Heart right ventricle (tissue), 16 donors: ENCODE measurements at regions not wholly inside any gene's neighbourhood (a gene's known extent, or its start where the extent isn't known, plus 50 kb on each side); places are given as distances from the start of the nearest gene placed in this dataset.
"Not testable (repeated sequence)": the region's sequence is repeated elsewhere in the genome, so short reads cannot be mapped to it uniquely, and the experiment has no call there.

Experiments
- ATAC-seq, 8 donors: fragments of 200-7000 bp; cut with Tn5 transposase; one replicate each; pipeline ENCODE4 v1.9.1; 2020; ENCODE audit warnings: mild to moderate bottlenecking in 8 of 8, moderate library complexity in 8 of 8, moderate number of reproducible peaks in 1 of 8
- DNase-seq, 2 donors: peaks; one replicate each; pipeline ENCODE4 v3.0.0-alpha.2; 2020
- H3K27ac ChIP-seq, 10 donors: fragments of 200-600 bp; sonication (generic) in 2 of 10; one replicate each; pipeline versions ENCODE4 v1.5.0 to v1.8.0; 2020 to 2022; ENCODE audit warnings: mild to moderate bottlenecking in 3 of 10
- H3K27me3 ChIP-seq, 7 donors: fragments of 200-600 bp; one replicate each; pipeline ENCODE4 v1.8.0; 2021 to 2022; ENCODE audit warnings: mild to moderate bottlenecking in 2 of 7
- H3K36me3 ChIP-seq, 9 donors: fragments of 200-600 bp; sonication (generic) in 1 of 9; one replicate each; pipeline versions ENCODE4 v1.5.0 to v1.8.0; 2020 to 2022; ENCODE audit warnings: mild to moderate bottlenecking in 2 of 9
- H3K4me1 ChIP-seq, 9 donors: fragments of 200-600 bp; sonication (generic) in 1 of 9; one replicate each; pipeline versions ENCODE4 v1.5.0 to v1.8.0; 2020 to 2022; ENCODE audit warnings: mild to moderate bottlenecking in 4 of 9
- H3K4me3 ChIP-seq, 10 donors: fragments of 200-600 bp; sonication (generic) in 2 of 10; one replicate each; pipeline versions ENCODE4 v1.5.0 to v1.8.0; 2020 to 2022; ENCODE audit warnings: mild to moderate bottlenecking in 7 of 10, moderate library complexity in 2 of 10
- H3K9me3 ChIP-seq, 11 donors: fragments of 200-600 bp in 10 of 11; sonication (generic) in 2 of 11; one replicate each; pipeline versions ENCODE4 v1.5.0 to v1.8.0; 2013 to 2022; ENCODE audit warnings: mild to moderate bottlenecking in 2 of 11, control low read depth in 1 of 11, moderate library complexity in 1 of 11
- WGBS, 2 donors: extraction: QIAGEN DNeasy Blood & Tissue Kit; methylation state at CpG; one replicate each; pipeline ENCODE4 v1.1.7; 2013; ENCODE audit warnings: inconsistent platforms in 1 of 2; 5-methylcytosine and 5-hydroxymethylcytosine counted together
- intact Hi-C, 10 donors: fragments of 100-400 bp; cut with DNase I; formaldehyde crosslinking; loops; one replicate each; pipeline versions ENCODE4 v1.11.1 to v1.14.2; 2022
- TF ChIP-seq, protein P1 (sequence below), 9 donors: fragments of 200-600 bp; sonication (generic) in 2 of 9; IDR thresholded peaks; one replicate each; pipeline versions ENCODE4 v1.5.0 to v1.8.0; 2021 to 2022; ENCODE audit warnings: antibody characterized with exemption in 9 of 9, mild to moderate bottlenecking in 5 of 9, moderate library complexity in 1 of 9
- donor health status: Arrhythmogenic right ventricular cardiomyopathy.
- donor health status: ischemic (EF 13 %, LVEDD 7.1; RV severe dilation, severe dysfunction).
- donor health status: healthy with polysubstance abuse.
- donor health status: DM: no; HTN: yes; CAD: no.
- donor health status: DM: no; HTN: no; CAD: no.
- donor health status: ischemic (EF 25% LVEDD 6.9; RV normal size, moderate dysfunction).
- donor health status: ischemic (EF 25% LVEDD 5.7; RV mildly dilated, moderate dysfunction).
- donor health status: healthy.
- donor health status: DM: yes; HTN: yes; CAD: no.
- donor health status: Ischemic cardiomyopathy.
- donor health status: ischemic (EF 35%, LVEDD 5.7; RV mildly dilated, moderate dysfunction).
- donor health status: nonischemic (EF 11% LVEDD 7.7; RV severe dilation, severe dysfunction).
- donor health status: DM: yes; HTN: yes; CAD: no.
- donor health status: PGD.
- donor health status: ischemic (EF 29% LVEDD 5.4; RV normal size, mild dysfunction).
- donor health status: nonischemic (EF 23%, LVEDD 6.1; RV moderate dilation, normal function).

DNA sequence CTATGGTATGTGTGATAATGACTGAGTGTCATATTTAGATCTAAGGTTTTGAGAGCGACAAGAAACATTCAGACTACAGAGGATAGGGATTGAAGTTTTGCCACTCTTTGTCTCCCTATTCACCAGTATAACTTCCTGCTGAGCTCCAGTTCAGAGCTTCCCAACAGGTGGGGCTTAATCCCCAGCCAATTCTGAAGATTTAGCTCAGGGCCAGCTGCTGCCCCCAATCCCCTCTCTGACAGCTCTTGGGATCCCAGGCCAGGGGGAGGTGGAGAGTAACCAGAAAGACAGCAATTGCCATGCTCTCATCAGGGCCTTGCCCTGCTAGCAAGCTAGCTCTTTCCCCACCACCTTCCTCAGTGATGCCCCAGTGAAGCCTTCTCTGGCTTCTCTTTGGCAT is 57.8 kb downstream of the TRIL start:
- peaks cover 0 to 6% (median 0%) of the 10 kb centered on the region in 9 donors for H3K4me1 ChIP-seq
- no peak overlapping the region for H3K4me3 ChIP-seq
- TF ChIP-seq, protein P1, sequence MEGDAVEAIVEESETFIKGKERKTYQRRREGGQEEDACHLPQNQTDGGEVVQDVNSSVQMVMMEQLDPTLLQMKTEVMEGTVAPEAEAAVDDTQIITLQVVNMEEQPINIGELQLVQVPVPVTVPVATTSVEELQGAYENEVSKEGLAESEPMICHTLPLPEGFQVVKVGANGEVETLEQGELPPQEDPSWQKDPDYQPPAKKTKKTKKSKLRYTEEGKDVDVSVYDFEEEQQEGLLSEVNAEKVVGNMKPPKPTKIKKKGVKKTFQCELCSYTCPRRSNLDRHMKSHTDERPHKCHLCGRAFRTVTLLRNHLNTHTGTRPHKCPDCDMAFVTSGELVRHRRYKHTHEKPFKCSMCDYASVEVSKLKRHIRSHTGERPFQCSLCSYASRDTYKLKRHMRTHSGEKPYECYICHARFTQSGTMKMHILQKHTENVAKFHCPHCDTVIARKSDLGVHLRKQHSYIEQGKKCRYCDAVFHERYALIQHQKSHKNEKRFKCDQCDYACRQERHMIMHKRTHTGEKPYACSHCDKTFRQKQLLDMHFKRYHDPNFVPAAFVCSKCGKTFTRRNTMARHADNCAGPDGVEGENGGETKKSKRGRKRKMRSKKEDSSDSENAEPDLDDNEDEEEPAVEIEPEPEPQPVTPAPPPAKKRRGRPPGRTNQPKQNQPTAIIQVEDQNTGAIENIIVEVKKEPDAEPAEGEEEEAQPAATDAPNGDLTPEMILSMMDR (IDR thresholded peaks at IDR 0.05), result no peak
- peaks cover 0 to 3% (median 0%) of the 10 kb centered on the region in 11 donors for H3K9me3 ChIP-seq
- no peaks in the 10 kb centered on the region for H3K27me3 ChIP-seq
- ATAC-seq (no peak), DNase-seq (no peak)
- no peaks in the 10 kb centered on the region for H3K36me3 ChIP-seq
- no peak overlapping the region for H3K27ac ChIP-seq
- intact Hi-C loops, result no loop called here
- 88 to 97% methylated on average over 1 of the region's 1 CpG for WGBS, 2 donors

DNA sequence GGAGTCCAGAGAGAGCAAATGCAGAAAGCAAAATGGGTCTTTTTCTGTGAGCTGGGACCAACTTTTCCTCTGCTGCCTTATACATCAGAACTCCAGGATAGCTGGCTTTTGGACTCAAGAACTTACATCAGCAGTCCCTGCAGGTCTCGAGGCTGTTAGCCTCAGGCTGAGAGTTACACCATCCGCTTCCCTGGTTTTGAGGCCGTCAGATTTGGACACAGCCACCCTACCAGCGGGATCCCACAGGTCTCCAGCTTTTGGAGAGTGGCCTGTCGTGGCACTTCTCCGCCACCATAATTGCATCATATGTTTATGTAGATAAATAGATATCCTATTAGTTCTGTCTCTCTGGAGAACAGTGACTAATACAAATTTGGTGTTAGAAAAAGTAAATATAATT is 64.2 kb downstream of the TRIL start:
- H3K27me3 ChIP-seq, result peaks cover 0 to 8% (median 0%) of the 10 kb centered on the region in 7 donors
- no peaks in the 10 kb centered on the region for H3K4me1 ChIP-seq
- H3K36me3 ChIP-seq, result no peaks in the 10 kb centered on the region
- no peak for DNase-seq
- peaks cover 0 to 3% (median 0%) of the 10 kb centered on the region in 11 donors for H3K9me3 ChIP-seq
- 89 to 91% methylated on average over 6 of the region's 6 CpGs for WGBS, 2 donors
- H3K4me3 ChIP-seq, result no peak overlapping the region
- TF ChIP-seq, protein P1 (IDR thresholded peaks at IDR 0.05), result no peak
- ATAC-seq, result no peak
- H3K27ac ChIP-seq, result no peak overlapping the region
- intact Hi-C loops, result no loop called here

DNA sequence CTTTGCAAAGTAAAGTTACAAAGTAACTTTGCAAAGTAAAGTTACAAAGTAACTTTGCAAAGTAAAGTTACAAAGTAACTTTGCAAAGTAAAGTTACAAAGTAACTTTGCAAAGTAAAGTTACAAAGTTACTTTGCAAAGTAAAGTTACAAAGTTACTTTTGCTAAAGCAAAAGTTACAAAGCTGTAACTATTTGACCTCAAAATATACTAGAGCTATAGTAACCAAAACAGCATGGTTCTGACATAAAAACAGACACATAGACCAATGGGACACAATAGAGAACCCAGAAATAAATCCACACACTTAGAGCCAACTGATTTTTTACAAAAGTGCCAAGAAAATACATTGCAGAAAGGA is 66.3 kb downstream of the TRIL start:
- H3K4me3 ChIP-seq, DNase-seq, H3K9me3 ChIP-seq, intact Hi-C loops, H3K27ac ChIP-seq, ATAC-seq, H3K36me3 ChIP-seq, H3K4me1 ChIP-seq: not testable (repeated sequence)
- peaks cover 0 to 11% (median 0%) of the 10 kb centered on the region in 7 donors for H3K27me3 ChIP-seq

DNA sequence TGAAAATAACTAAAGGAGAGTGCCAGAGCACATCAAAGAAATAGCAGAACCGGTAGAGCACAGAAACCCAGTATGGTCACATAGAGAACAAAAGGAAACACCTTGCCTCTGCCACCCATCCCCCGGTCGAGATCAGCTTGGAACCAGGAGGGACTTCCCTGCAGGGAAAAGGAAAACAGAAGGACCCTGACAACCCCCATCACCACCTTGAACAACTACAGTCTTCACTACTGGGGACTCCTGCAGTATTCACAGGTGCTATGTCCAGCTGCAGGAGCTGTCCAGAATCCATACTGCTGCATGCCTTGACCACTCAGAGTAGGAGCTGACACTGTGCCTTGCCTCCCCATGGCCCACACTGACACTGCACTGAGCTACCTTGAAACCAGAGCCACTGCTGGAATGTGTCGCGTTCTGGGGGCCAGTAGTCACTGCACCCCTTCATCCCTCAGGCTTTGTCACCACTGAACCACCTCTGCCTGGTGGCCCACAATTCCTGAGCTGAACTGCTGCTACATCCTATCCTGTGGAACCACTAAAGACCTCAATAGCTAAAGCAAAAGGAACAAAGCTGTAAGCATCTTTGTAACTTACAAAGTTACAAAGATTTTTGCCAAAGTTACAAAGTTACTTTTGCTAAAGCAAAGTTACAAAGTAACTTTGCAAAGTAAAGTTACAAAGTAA is 66.8 kb downstream of the TRIL start:
- Histone ChIP-seq H3K36me3 (no peaks in the 10 kb centered on the region), H3K27ac (no peak overlapping the region), H3K4me3 (no peak overlapping the region), H3K9me3 (peaks cover 0 to 9% (median 0%) of the 10 kb centered on the region in 11 donors), H3K4me1 (no peaks in the 10 kb centered on the region), H3K27me3 (peaks cover 0 to 11% (median 0%) of the 10 kb centered on the region in 7 donors)
- 50 to 51% methylated on average over 5 of the region's 5 CpGs for WGBS, 2 donors
- intact Hi-C loops, result no loop called here
- TF ChIP-seq, protein P1 (IDR thresholded peaks at IDR 0.05), result no peak
- DNase-seq (no peak), ATAC-seq (no peak)

DNA sequence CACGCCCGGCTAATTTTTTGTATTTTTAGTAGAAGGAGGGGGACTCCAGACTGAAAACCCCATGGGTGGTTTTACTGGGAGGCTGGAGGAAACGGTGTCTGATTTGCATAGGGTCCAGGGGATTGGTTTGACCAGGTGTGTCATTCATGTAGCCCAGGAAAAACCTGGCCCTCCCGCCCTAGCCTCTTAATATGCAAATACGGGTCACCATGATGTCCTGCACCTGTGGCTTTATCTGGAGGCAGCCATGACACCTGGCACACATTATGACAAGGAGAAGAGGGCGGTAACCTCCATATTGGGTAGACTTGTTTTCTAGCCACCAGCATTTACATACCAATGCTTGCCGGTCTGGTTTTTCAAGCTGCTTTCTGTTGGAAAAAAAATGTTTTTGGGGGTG is 68.0 kb downstream of the TRIL start:
- intact Hi-C loops, result no loop called here
- H3K27ac ChIP-seq, result no peak overlapping the region
- 84 to 86% methylated on average over 7 of the region's 7 CpGs for WGBS, 2 donors
- no peak overlapping the region for H3K4me3 ChIP-seq
- ATAC-seq, result no peak
- DNase-seq, result no peak
- no peaks in the 10 kb centered on the region for H3K36me3 ChIP-seq
- peaks cover 0 to 7% (median 0%) of the 10 kb centered on the region in 11 donors for H3K9me3 ChIP-seq
- TF ChIP-seq, protein P1 (IDR thresholded peaks at IDR 0.05), result no peak
- H3K27me3 ChIP-seq, result peaks cover 0 to 16% (median 0%) of the 10 kb centered on the region in 7 donors
- H3K4me1 ChIP-seq, result no peaks in the 10 kb centered on the region
